ENCODE measurements at regions not wholly inside any gene's neighbourhood (a gene's known extent, or its start where the extent isn't known, plus 50 kb on each side); places are given as distances from the start of the nearest gene placed in this dataset.

DNA sequence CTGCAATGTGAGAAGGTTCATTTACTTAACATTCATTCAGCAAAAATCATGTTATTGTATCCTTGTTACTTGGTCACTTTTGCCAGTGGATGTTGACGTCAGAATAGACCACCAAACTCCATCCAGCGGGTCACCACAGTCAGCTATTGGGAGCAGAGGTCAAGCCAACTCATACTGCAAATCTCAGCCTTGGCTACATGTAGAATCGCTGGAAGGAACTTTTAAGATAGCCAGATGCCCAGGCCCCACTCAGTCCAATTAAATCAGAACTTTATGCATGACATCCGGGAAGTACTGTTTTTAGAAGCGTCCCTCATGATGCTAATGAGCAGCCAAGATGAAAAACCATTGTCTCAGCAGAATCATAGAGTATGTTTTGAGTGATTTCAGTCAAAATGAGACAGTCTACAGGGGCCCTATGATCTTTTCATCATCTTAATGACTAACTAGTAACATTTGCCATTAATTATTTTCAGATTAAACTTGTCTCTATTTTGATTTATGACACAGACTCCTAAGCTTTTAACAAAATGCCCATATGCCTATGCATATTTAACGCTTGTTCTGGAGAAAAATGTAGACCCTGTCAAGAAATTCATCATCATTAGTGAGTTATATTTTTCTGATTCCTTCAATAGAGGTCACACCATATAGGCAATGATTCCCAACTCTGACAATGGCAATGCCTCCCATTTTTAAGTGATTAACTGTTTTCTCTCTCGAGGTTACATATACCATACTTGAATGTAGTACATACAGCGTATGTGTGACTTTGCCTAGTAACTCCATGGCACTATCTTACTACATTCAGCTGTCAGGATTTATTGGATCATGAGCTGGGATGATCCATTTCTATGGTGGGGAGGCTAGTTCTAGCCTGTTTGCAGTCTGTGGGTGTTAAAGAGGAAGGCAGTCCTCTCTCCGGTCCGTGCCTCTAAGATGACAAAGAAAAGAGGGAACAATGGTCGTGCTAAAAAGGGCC is 63.7 kb upstream of the CCBE1 start:
- TF ChIP-seq POLR2A (IDR thresholded peaks at IDR 0.05; ENCODE audit: low read depth, low read length), result no peak
- TF ChIP-seq, protein P1, sequence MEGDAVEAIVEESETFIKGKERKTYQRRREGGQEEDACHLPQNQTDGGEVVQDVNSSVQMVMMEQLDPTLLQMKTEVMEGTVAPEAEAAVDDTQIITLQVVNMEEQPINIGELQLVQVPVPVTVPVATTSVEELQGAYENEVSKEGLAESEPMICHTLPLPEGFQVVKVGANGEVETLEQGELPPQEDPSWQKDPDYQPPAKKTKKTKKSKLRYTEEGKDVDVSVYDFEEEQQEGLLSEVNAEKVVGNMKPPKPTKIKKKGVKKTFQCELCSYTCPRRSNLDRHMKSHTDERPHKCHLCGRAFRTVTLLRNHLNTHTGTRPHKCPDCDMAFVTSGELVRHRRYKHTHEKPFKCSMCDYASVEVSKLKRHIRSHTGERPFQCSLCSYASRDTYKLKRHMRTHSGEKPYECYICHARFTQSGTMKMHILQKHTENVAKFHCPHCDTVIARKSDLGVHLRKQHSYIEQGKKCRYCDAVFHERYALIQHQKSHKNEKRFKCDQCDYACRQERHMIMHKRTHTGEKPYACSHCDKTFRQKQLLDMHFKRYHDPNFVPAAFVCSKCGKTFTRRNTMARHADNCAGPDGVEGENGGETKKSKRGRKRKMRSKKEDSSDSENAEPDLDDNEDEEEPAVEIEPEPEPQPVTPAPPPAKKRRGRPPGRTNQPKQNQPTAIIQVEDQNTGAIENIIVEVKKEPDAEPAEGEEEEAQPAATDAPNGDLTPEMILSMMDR (IDR thresholded peaks at IDR 0.05; ENCODE audit: extremely low read depth in 1 of 2, insufficient read depth in 1 of 2, low read depth in 1 of 2, low read length in 2 of 2), result no peak
- TF ChIP-seq EZH2 (IDR thresholded peaks at IDR 0.05; ENCODE audit: borderline replicate concordance, low read depth, low read length, severe bottlenecking), result no peak
- TF ChIP-seq, protein P2, sequence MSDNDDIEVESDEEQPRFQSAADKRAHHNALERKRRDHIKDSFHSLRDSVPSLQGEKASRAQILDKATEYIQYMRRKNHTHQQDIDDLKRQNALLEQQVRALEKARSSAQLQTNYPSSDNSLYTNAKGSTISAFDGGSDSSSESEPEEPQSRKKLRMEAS (IDR thresholded peaks at IDR 0.05; ENCODE audit: insufficient read depth, insufficient read length), result no peak
- TF ChIP-seq POLR2AphosphoS5 (IDR thresholded peaks at IDR 0.05; ENCODE audit: insufficient read depth, low read depth, low read length), result no peak
